GM19193 (cell line): ENCODE measurements at regions not wholly inside any gene's neighbourhood (a gene's known extent, or its start where the extent isn't known, plus 50 kb on each side); places are given as distances from the start of the nearest gene placed in this dataset.

Experiments used
- POLR2A ChIP-seq: IDR thresholded peaks from 4 replicates; pipeline ENCODE4 v1.6.1; 2011; ENCODE audit not compliant: insufficient read depth, insufficient read length; ENCODE audit errors: extremely low read depth

DNA sequence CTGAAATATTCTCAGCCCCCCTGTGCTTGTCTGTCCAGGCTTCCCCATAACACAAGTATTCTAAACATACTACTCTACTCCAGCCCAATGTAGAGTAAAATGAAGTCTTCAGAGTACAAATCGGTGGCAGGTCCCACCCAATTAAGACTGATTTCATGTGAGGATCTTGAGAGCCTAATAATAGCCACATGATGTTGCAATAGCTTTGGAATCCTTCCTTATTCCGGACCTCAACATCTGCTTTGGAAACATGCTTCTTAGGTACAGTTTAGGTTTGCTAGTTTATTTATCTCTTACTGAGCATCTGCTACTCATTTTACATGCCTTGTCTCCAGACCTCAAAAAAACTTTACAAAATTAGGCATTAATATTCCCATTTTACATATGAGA is 207.3 kb upstream of the RAB6C start:
- TF ChIP-seq POLR2A, result no peak

DNA sequence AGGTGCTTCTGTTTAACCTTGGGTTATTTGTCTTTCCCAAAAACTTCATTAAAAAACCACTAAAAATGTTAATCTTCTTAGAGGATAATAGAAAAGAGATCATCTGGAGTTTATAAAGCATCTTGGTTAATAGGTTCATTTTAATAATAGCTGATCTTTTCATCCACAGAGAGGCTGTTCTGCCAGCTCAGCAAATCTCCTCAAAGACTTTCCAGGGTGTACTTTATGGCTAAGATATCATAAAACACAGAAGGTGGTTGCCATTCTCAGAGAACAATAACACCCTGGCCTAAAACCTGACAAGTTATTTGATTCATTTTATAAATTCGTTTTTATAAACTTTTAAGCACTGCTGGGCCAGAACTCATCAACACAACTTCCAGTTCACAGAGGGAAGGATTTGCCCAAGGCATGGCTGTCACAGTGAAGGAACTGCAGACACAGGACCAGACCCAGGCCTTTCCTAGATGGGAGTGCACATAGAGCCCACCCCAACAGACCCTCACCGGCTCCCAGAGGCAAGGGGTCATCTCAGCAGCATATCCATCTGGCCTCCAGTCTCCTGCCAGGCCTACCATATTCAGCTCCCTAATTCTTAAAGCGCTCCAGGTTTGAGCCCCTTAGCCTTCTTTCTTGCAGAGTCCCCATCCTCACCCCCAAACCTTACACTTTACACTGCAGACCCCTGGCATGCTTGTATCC is 203.4 kb upstream of the RAB6C start:
- no peak for TF ChIP-seq POLR2A

DNA sequence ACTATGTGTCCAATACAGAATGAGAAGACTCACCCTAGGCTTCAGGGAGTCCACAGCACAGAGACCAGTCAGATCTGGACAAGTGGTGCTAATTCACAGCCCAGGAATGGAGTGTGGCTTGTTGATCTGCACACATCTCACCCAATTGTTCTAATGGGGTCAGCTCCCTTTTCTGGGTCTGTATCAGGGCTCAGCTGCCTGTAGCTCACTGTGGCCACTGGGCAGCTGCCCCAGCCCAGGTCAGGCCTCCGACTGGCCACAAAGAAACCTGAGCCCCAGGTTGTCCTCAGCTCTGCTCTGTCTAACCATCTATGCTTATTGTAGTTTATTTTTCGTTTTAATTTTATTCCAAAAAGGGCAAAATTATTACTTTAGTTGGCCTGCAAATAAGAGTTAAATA is 202.3 kb upstream of the RAB6C start:
- no peak for TF ChIP-seq POLR2A

DNA sequence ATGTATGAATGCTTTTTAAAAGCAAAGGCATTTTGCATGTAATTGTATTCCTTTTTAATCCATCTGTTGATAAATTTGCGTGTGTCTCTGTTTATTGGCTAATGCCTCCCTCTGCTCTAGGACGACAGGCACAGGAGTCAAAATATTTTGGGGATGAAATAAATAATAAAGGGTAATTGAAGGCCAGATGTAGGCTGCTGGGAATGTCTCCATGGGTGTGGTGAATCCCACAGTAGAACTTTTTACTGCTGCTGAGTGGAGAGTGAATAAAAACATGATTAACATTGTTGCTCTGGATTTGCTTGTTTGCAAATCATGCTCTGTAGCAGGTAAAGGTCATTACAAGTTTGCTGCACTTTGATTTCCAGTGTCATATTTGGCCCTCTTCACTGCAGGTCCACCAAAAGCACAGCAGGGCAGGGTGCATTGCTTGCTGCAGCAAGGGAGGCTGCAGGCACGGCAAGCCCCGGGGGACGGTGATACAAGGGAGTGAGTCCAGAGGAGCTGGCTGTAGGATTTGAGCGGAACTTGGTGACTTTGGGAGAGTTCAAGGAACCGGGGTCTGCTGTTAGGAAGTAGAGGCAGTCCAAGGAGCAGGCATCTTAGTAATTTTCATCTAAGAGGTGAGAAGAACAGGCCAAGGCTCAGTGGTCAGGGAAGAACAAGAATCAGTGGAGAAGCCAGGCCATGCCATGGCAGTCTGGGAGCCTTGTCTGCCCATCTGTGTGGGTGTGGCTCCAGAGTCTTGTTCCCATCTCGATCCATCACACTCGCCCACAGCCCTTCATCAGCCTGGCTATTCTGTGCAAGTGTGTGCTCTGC is 201.5 kb upstream of the RAB6C start:
- TF ChIP-seq POLR2A, result no peak

DNA sequence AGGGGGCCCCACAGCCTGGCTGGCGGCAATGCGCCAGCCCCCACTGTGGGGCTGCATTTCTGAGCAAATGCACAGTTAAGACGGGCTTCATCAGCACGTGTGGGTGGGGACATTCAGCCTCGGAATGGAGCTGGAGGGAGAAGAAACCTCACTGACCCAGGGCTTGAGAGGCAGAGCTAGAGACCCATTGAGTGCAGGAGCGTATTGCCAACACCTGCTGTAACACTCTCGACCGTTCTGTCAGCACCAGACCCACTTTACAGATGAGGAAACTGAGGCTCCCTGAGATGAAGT is 200.9 kb upstream of the RAB6C start:
- no peak for TF ChIP-seq POLR2A

DNA sequence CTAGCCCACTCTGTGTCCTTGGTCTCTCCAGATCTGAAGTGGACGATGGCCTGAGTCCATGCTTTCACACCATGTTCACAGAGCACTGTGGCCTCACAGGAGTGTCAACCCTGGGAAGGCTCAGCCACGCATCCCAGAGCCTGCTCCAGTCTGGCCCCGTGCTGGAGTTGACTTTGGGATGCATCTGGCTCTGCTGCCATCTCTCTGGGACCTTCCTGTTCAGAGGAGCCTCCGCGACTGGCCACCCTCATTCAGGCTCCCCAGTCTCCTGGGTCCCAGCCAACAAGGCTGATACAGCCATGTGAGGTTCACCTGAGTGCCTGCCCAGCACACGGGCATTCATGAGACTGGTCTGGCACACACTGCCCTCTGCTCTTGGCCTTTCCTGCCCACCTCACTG is 199.7 kb upstream of the RAB6C start:
- no peak for TF ChIP-seq POLR2A

DNA sequence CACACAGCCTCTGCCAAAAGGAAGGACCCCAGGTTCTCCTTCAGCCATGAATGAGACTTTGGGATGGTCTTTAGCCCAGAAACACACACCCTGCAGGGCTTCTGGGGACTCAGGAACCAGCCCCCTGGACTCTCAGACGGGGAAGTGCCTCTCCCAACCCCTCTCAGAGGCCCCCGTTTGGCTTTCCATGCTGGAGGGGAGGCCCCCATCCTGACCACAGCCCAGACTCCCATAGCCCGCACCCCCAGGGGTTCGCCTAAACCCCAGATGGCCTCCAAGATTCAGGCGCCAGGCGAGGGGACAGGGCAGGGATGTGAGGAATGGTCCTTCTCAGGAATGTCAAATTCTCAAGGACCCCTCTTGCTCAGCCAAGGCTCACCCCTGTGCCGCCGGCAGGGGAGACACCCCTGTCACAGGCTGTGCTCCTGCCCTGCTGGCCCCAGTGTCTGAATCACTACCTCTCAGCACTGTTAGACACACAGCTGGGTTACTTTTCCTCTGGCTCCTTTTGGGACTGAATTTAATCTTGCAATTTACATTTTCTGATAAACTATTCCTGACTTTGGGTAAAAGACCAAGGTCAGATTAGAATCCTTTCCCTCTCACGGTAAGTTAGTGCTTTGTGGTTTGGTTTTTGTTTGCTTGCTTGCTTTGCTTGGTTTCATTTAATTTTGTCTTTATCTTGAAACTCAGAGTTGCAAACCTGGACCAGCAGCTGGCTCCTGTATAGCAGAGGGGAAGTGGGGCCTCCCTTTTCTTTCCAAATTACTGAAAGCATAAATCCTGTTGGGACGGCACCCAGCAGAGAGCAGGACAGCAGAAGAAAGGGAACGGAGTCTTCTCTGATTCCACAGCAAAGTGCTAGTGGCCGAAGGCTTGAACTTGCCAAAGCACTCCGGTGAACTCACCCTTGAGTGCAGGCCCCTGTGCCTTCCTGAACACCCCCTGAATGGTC is 198.9 kb upstream of the RAB6C start:
- no peak for TF ChIP-seq POLR2A

DNA sequence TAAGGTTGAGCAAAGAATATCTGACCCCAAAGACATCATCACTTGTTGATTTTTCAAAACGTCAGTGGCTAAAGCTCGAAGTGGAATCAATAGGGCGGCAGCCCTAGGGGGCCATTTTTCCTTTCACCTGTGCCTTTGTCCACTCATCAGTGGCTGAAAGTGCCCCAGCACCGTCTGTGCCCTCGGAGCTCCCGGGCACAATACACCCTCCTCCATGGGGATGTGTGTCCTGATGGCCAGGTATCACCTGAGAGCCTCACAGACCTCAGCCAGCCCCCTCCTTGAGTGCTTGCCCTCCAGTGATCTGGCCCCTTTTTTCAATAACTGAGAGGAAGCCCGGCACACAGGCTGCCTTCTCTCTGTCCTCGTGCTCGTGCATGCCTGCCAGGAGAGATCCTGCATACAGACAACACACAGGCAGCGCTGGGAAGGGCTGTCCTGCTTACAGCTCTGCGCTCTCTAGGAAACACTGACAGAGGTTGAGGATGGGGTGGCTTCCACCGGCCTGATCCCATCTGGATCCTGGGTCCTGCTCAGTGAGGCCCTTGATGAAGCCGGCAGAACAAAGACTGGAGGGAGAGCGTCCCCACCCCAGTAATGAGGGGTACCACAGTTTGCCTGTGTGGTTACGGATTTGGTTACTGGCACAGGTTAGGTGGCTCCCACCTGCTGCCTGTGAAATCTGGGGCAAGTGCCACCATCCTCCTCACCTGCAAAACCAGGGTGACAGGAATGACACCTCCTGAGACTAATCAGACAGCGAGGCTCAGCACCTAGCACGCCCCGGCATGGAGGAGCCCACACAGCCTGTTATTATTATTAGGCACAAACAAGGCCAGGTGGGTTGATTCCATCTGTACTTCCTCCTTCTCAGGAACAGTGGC is 197.5 kb upstream of the RAB6C start:
- TF ChIP-seq POLR2A, result no peak

DNA sequence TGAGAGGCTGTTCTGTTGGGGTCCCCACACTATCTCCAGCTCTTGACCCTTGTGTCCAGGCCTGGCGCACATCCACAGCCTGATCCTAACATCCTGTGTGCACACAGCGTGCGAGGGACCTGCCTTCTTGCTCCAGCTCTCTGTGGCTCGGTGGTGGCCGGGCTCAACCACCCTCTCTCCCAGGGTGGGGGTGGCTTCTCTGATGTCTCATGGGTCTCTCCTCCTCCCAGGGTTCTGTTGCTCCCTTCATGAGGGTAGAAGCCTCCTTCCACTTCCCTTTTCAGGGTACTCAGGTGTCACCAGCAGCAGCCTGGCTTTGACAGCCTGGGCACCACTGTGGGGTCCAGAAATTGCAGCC is 196.9 kb upstream of the RAB6C start:
- no peak for TF ChIP-seq POLR2A

DNA sequence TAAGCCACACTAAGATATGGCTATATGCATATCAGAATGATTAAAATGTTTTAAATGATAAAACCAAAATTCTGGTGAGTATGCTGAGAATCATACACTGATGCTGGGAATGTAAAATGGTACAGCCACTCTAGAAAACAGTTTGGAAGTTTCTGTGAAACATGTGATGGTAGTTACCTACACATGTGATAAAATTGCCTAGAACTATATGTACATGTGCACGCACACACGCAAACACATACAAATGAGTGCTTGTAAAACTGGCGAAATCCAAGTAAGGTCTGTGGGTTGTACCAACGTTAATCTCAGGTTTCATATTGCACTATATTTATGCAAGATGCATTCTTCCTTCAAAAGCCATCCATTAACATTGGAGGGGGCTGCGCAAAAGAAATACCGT is 195.0 kb upstream of the RAB6C start:
- no peak for TF ChIP-seq POLR2A

DNA sequence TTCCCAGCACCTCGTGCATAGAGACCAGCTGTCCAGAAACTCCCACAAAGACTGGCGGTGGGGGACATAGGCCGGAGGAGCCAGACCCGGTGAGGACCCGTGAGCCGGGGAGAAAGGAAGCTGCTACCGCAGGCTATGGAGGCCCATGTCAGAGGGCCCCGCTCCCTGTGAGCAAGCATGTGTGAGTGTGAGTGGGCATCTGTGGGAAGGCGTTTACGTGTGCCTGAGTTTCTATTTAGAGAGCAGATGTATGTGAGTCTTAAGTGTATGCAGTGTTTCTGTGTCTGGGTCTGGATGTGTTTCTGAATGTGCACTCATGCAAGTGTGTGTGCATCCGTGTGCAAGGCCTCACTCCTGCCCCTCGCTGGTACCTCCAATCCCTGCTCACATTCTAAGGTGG is 187.8 kb upstream of the RAB6C start:
- no peak for TF ChIP-seq POLR2A

DNA sequence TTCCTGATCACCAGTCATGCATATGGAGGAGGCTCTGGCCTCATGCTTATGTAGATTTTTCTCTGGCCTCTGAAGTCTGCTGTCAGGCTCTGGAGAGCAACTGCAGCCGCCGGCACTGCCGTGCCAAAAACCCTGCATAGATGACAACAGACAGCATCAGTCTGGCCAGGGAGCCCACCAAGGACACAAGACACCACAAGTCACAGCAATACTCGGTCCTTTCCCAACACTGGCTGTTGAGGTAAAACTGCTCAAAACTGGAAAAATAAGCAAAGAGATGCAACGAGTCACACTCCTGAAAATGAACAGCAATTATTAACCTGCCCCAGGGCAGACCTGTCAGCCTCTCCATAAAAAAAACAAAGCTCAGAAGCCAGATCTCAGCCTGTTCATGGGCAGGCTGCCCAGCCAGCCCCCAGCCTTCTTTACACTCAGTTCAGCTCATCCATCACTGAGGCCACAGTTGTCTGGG is 186.0 kb upstream of the RAB6C start:
- no peak for TF ChIP-seq POLR2A

DNA sequence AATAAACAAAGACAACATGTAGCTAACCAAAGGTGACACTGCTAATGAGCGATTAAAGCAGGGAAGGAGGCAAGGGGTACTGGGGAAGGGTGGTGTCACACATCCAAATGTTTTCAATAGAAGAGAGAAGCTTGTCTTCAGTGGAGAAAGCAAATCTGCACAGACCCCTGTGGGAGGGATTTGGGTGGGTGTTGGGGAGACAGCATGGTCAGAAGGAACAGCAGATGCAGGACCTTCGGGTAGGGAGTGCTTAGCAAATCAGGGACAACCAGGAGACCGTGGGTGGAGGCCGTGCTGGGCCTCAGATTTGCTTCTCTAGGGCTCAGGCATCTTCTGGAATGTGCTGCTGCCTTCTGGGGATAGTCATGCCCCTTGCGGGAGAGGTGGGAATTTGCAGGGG is 185.3 kb upstream of the RAB6C start:
- no peak for TF ChIP-seq POLR2A

DNA sequence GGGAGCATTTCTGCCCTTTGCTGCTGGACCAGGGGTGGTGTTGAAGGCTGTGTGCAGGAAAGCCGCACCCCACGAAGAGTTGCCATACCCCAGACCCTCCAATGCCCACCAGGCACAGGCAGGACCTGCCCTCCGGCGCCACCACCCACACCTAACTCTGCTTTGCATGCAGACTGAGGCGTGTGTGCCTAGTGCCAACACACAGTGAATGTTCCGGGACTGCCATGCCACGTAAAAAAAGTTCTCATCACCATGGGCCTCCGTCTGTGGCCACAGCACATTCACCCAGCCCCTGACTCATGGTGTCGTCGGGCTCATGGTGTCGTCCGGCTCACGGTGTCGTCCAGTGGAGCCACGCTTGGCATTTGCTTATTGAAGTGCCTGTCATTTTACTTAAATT is 184.9 kb upstream of the RAB6C start:
- no peak for TF ChIP-seq POLR2A
